GM23338 (cell line): ENCODE measurements at regions not wholly inside any gene's neighbourhood (a gene's known extent, or its start where the extent isn't known, plus 50 kb on each side); places are given as distances from the start of the nearest gene placed in this dataset.
"Not testable (repeated sequence)": the region's sequence is repeated elsewhere in the genome, so short reads cannot be mapped to it uniquely, and the experiment has no call there.

Experiments used
- ATAC-seq: fragments of 200-7000 bp; cut with Tn5 transposase; 3 replicates; pipeline ENCODE4 v1.9.1; 2020
- DNase-seq: peaks from one replicate; pipeline ENCODE4 v3.0.0-alpha.2; 2015; ENCODE audit warnings: low spot score
- H2AFZ ChIP-seq: fragments of 200-600 bp; sonication (generic); 2 replicates; pipeline ENCODE4 v1.8.0; 2016; ENCODE audit warnings: antibody characterized with exemption, mild to moderate bottlenecking, moderate library complexity
- H3F3A ChIP-seq: fragments of 200-600 bp; sonication (generic); replicated peaks from 2 replicates; pipeline ENCODE4 v1.8.0; 2017; ENCODE audit warnings: antibody characterized with exemption, mixed run types, low read depth
- H3K27ac ChIP-seq: fragments of 200-600 bp; sonication (generic); 2 replicates; pipeline ENCODE4 v1.6.1; 2016; ENCODE audit warnings: low read depth
- H3K27me3 ChIP-seq: fragments of 200-600 bp; sonication (generic); 2 replicates; pipeline ENCODE4 v1.8.0; 2016; ENCODE audit warnings: mild to moderate bottlenecking, mixed run types, moderate library complexity; ENCODE audit not compliant: insufficient read depth
- H3K36me3 ChIP-seq: fragments of 200-600 bp; sonication (generic); 2 replicates; pipeline ENCODE4 v1.8.0; 2016; ENCODE audit warnings: mild to moderate bottlenecking; ENCODE audit not compliant: insufficient read depth
- H3K4me1 ChIP-seq: fragments of 200-600 bp; sonication (generic); 2 replicates; pipeline ENCODE4 v1.8.0; 2016; ENCODE audit warnings: mild to moderate bottlenecking, moderate library complexity; ENCODE audit not compliant: insufficient read depth
- H3K4me2 ChIP-seq: fragments of 200-600 bp; sonication (generic); 2 replicates; pipeline ENCODE4 v1.7.1; 2017; ENCODE audit warnings: mixed run types
- H3K4me3 ChIP-seq: fragments of 200-600 bp; sonication (generic); 2 replicates; pipeline ENCODE4 v1.6.1; 2016; ENCODE audit warnings: mixed run types
- H3K79me2 ChIP-seq: fragments of 200-600 bp; sonication (generic); replicated peaks from 2 replicates; pipeline ENCODE4 v1.8.0; 2017; ENCODE audit warnings: mild to moderate bottlenecking; ENCODE audit not compliant: insufficient read depth
- H3K9me2 ChIP-seq: fragments of 200-600 bp; sonication (generic); 2 replicates; pipeline ENCODE4 v1.8.0; 2017; ENCODE audit not compliant: insufficient read depth
- H4K20me1 ChIP-seq: fragments of 200-600 bp; sonication (generic); replicated peaks from 2 replicates; pipeline ENCODE4 v1.8.0; 2017; ENCODE audit warnings: mild to moderate bottlenecking; ENCODE audit not compliant: insufficient read depth
- H3K27ac Mint-ChIP-seq: 2 replicates; pipeline ENCODE4 v1.8.0; 2020; ENCODE audit warnings: inconsistent platforms, mild to moderate bottlenecking, moderate library complexity, mixed read lengths
- H3K27me3 Mint-ChIP-seq: 3 replicates; pipeline ENCODE4 v1.8.0; 2022; ENCODE audit warnings: low read depth, mild to moderate bottlenecking, moderate library complexity, mixed read lengths, inconsistent platforms; ENCODE audit not compliant: insufficient read depth, poor library complexity
- H3K36me3 Mint-ChIP-seq: 3 replicates; pipeline ENCODE4 v1.8.0; 2021; ENCODE audit warnings: low read depth, mild to moderate bottlenecking, inconsistent platforms, moderate library complexity, mixed read lengths
- H3K4me1 Mint-ChIP-seq: 3 replicates; pipeline ENCODE4 v1.8.0; 2020; ENCODE audit warnings: mild to moderate bottlenecking, inconsistent platforms, mixed read lengths
- H3K4me3 Mint-ChIP-seq: 3 replicates; pipeline ENCODE4 v1.8.0; 2021; ENCODE audit warnings: moderate library complexity, mild to moderate bottlenecking, inconsistent platforms, mixed read lengths
- H3K9me3 Mint-ChIP-seq: 3 replicates; pipeline ENCODE4 v1.8.0; 2020; ENCODE audit warnings: moderate library complexity, mild to moderate bottlenecking, inconsistent platforms, mixed read lengths
- CREB1 ChIP-seq: fragments of 250-450 bp; sonication (Bioruptor Pico); IDR thresholded peaks from 2 replicates; pipeline ENCODE4 v1.5.0; 2020; ENCODE audit warnings: low read depth, mild to moderate bottlenecking, moderate library complexity
- EZH2 ChIP-seq: fragments of 200-600 bp; sonication (generic); IDR thresholded peaks from one replicate; pipeline ENCODE4 v1.8.0; 2017; ENCODE audit warnings: antibody characterized with exemption, mild to moderate bottlenecking, low read depth; ENCODE audit not compliant: unreplicated experiment
- JUNB ChIP-seq: IDR thresholded peaks from one replicate; pipeline ENCODE4 v1.6.1; 2016; ENCODE audit warnings: antibody characterized with exemption; ENCODE audit not compliant: unreplicated experiment
- POLR2AphosphoS5 ChIP-seq: IDR thresholded peaks from 2 replicates; pipeline ENCODE4 v1.6.1; 2016; ENCODE audit warnings: antibody characterized with exemption, low read depth
- STAT1 ChIP-seq: IDR thresholded peaks from one replicate; pipeline ENCODE4 v1.6.1; 2016; ENCODE audit warnings: antibody characterized with exemption; ENCODE audit not compliant: unreplicated experiment
- ZNF114 ChIP-seq: fragments of 250-450 bp; sonication (Bioruptor Pico); IDR thresholded peaks from 2 replicates; pipeline ENCODE4 v1.5.0; 2020; ENCODE audit warnings: mild to moderate bottlenecking, moderate library complexity
- ZNF462 ChIP-seq: fragments of 250-450 bp; sonication (Bioruptor Pico); IDR thresholded peaks from 2 replicates; pipeline ENCODE4 v1.5.0; 2020; ENCODE audit warnings: mild to moderate bottlenecking, moderate library complexity

DNA sequence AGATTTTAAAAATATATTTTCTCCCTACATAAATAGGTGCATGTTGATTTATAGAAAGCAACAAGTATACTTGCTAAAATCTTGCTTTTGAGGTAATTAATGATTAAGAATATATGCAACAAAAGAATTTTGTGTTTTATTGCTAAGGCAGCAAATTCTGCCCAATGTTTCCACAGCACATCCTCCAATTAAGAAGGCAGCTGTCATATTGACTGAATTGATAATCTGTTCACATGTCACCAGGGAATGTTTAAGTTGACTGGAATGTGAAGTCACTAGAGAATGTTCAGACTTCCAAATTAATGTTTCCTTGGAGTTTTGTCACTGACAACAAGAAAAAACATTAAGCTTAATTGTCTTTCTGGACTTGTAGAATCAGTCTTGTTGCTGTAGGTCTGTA lies 1602.7 kb upstream of the SLC39A10 start:
- no peak for DNase-seq
- ATAC-seq: no peak
- Histone ChIP-seq H3F3A (no peaks in the 10 kb centered on the region; the same call in 1 of the 2 replicates), H3K36me3 (no peaks in the 10 kb centered on the region; the same call in 1 of the 2 replicates), H3K4me1 (no peaks in the 10 kb centered on the region), H4K20me1 (no peaks in the 10 kb centered on the region), H3K4me3 (no peak overlapping the region), H2AFZ (no peak overlapping the region), H3K9me2 (0 out of 2 replicates have a peak, but pooled peaks cover 3% of the 10 kb centered on the region), H3K4me2 (no peak overlapping the region), H3K27ac (no peak overlapping the region), H3K27me3 (no peaks in the 10 kb centered on the region), H3K79me2 (no peaks in the 10 kb centered on the region)
- Mint-ChIP-seq H3K27ac (no peak overlapping the region), H3K4me3 (no peak overlapping the region), H3K27me3 (no peaks in the 10 kb centered on the region), H3K4me1 (no peaks in the 10 kb centered on the region), H3K36me3 (0 out of 3 replicates have a peak, but pooled peaks cover 2% of the 10 kb centered on the region), H3K9me3 (peaks cover 4% of the 10 kb centered on the region; the same call in 1 of the 3 replicates)
- TF ChIP-seq POLR2AphosphoS5 (no peak), EZH2 (no peak), ZNF462 (no peak), CREB1 (CRISPR knock-in tag) (no peak), JUNB (no peak)

- H3K27ac Mint-ChIP-seq: no peak overlapping the region
- ATAC-seq (no peak), DNase-seq (no peak)
- H3K27me3 ChIP-seq: no peaks in the 10 kb centered on the region
- no peaks in the 10 kb centered on the region for H4K20me1 ChIP-seq
- H3K4me3 ChIP-seq: no peak overlapping the region
- H3K9me3 Mint-ChIP-seq: peaks cover 24% of the 10 kb centered on the region
- H3K79me2 ChIP-seq: no peaks in the 10 kb centered on the region
- no peaks in the 10 kb centered on the region for H3K4me1 ChIP-seq
- H2AFZ ChIP-seq: no peak overlapping the region
- no peaks in the 10 kb centered on the region for H3K36me3 ChIP-seq
- no peak overlapping the region for H3K4me3 Mint-ChIP-seq
- H3K4me2 ChIP-seq: no peak overlapping the region
- H3F3A ChIP-seq: no peaks in the 10 kb centered on the region; the same call in 1 of the 2 replicates
- H3K27ac ChIP-seq: no peak overlapping the region
- TF ChIP-seq STAT1 (no peak), ZNF114 (no peak), JUNB (no peak), CREB1 (CRISPR knock-in tag) (no peak)
- H3K27me3 Mint-ChIP-seq: no peaks in the 10 kb centered on the region
- H3K9me2 ChIP-seq: no peaks in the 10 kb centered on the region
- no peaks in the 10 kb centered on the region for H3K4me1 Mint-ChIP-seq
- peaks cover 10% of the 10 kb centered on the region; the same call in 2 of the 3 replicates for H3K36me3 Mint-ChIP-seq
These were observed 1612.7 kb upstream of the SLC39A10 start for GRCh38 chr2:194044321-194044720.

GRCh38 chr2:194021130-194021529 lies 1635.9 kb upstream of the SLC39A10 start:
- H3K79me2 ChIP-seq, H4K20me1 ChIP-seq, H3K27me3 Mint-ChIP-seq, H2AFZ ChIP-seq, H3K27ac ChIP-seq, H3K4me2 ChIP-seq, H3K27ac Mint-ChIP-seq, ATAC-seq, H3K27me3 ChIP-seq, H3F3A ChIP-seq, H3K4me3 ChIP-seq, H3K36me3 ChIP-seq, H3K9me2 ChIP-seq, H3K4me1 Mint-ChIP-seq, H3K4me1 ChIP-seq, DNase-seq, H3K4me3 Mint-ChIP-seq: not testable (repeated sequence)
- H3K36me3 Mint-ChIP-seq: peaks cover 12% of the 10 kb centered on the region
- peaks cover 26% of the 10 kb centered on the region; the same call in 2 of the 3 replicates for H3K9me3 Mint-ChIP-seq
